Suprapubic skin (tissue), 4 donors: ENCODE measurements at regions not wholly inside any gene's neighbourhood (a gene's known extent, or its start where the extent isn't known, plus 50 kb on each side); places are given as distances from the start of the nearest gene placed in this dataset.

Experiments used
- DNase-seq, 2 donors: peaks; one replicate each; pipeline ENCODE4 v3.0.0-alpha.2; 2019; ENCODE audit warnings: low spot score in 2 of 2
- H3K27ac ChIP-seq: fragments of 200-600 bp; sonication (generic); one replicate; pipeline ENCODE4 v1.5.1; 2019
- H3K27me3 ChIP-seq: fragments of 200-600 bp; sonication (generic); one replicate; pipeline ENCODE4 v1.5.1; 2019
- H3K36me3 ChIP-seq: fragments of 200-600 bp; sonication (generic); one replicate; pipeline ENCODE4 v1.5.1; 2019
- H3K4me1 ChIP-seq: fragments of 200-600 bp; sonication (generic); one replicate; pipeline ENCODE4 v1.5.1; 2019
- H3K4me3 ChIP-seq: fragments of 200-600 bp; sonication (generic); one replicate; pipeline ENCODE4 v1.5.1; 2019; ENCODE audit warnings: mild to moderate bottlenecking
- H3K9me3 ChIP-seq: fragments of 200-600 bp; sonication (generic); one replicate; pipeline ENCODE4 v1.5.1; 2019
- CTCF ChIP-seq, 2 donors: fragments of 200-600 bp in 1 of 2; fragments of 450-650 bp in 1 of 2; sonication (generic) in 1 of 2; IDR thresholded peaks; one replicate each; pipeline ENCODE4 v1.5.1; 2016 to 2019; ENCODE audit warnings: antibody characterized with exemption in 2 of 2, mild to moderate bottlenecking in 1 of 2, moderate library complexity in 1 of 2
- EP300 ChIP-seq: sonication (generic); formaldehyde crosslinking; IDR thresholded peaks from one replicate; pipeline ENCODE4 v1.6.1; 2017; ENCODE audit warnings: antibody characterized with exemption
- POLR2A ChIP-seq, 2 donors: fragments of 450-650 bp; IDR thresholded peaks; one replicate each; pipeline ENCODE4 v1.6.1; 2017; ENCODE audit warnings: antibody characterized with exemption in 2 of 2, mild to moderate bottlenecking in 2 of 2, moderate library complexity in 2 of 2
- POLR2AphosphoS5 ChIP-seq, 3 donors: sonication (generic); formaldehyde crosslinking; IDR thresholded peaks; one replicate each; pipeline ENCODE4 v1.6.1; 2017; ENCODE audit warnings: antibody characterized with exemption in 3 of 3
- WGBS: methylation state at CpG from one replicate; pipeline ENCODE4 v1.1.5; 2018; 5-methylcytosine and 5-hydroxymethylcytosine counted together

- H3K27me3 ChIP-seq: peaks cover 62% of the 10 kb centered on the region
- H3K36me3 ChIP-seq: no peaks in the 10 kb centered on the region
- no peak overlapping the region for H3K4me3 ChIP-seq
- no peak overlapping the region for H3K27ac ChIP-seq
- no peaks in the 10 kb centered on the region for H3K4me1 ChIP-seq
- WGBS: 45% methylated on average over 13 of the region's 13 CpGs
- TF ChIP-seq CTCF (IDR thresholded peaks at IDR 0.05): no peak
- no peaks in the 10 kb centered on the region for H3K9me3 ChIP-seq
- no peak for DNase-seq
Observed at GRCh38 chr1:18032172-18032859, 75.3 kb upstream of the IGSF21 start.

- no peak overlapping the region for H3K4me3 ChIP-seq
- no peak for TF ChIP-seq POLR2AphosphoS5 (IDR thresholded peaks at IDR 0.05)
- no peak for TF ChIP-seq CTCF (IDR thresholded peaks at IDR 0.05)
- H3K36me3 ChIP-seq: no peaks in the 10 kb centered on the region
- no peaks in the 10 kb centered on the region for H3K9me3 ChIP-seq
- no peak for DNase-seq
- H3K4me1 ChIP-seq: no peaks in the 10 kb centered on the region
- H3K27ac ChIP-seq: no peak overlapping the region
- peaks cover 50% of the 10 kb centered on the region for H3K27me3 ChIP-seq
- 72% methylated on average over 3 of the region's 3 CpGs for WGBS
Observed at GRCh38 chr1:18035145-18035544, 72.5 kb upstream of the IGSF21 start.

GRCh38 chr1:18037651-18038050 lies 69.9 kb upstream of the IGSF21 start:
- no peak for DNase-seq
- H3K4me3 ChIP-seq: no peak overlapping the region
- H3K36me3 ChIP-seq: no peaks in the 10 kb centered on the region
- H3K4me1 ChIP-seq: no peaks in the 10 kb centered on the region
- no peak overlapping the region for H3K27ac ChIP-seq
- 90% methylated on average over 1 of the region's 1 CpG for WGBS
- peaks cover 30% of the 10 kb centered on the region for H3K27me3 ChIP-seq
- TF ChIP-seq POLR2AphosphoS5 (IDR thresholded peaks at IDR 0.05) (no peak), CTCF (IDR thresholded peaks at IDR 0.05) (no peak), POLR2A (IDR thresholded peaks at IDR 0.05) (no peak), EP300 (no peak)
- H3K9me3 ChIP-seq: no peaks in the 10 kb centered on the region

- TF ChIP-seq EP300: no peak
- TF ChIP-seq POLR2A (IDR thresholded peaks at IDR 0.05): no peak
- TF ChIP-seq CTCF (IDR thresholded peaks at IDR 0.05): no peak
- no peak for TF ChIP-seq POLR2AphosphoS5 (IDR thresholded peaks at IDR 0.05)
- 86% methylated on average over 4 of the region's 4 CpGs for WGBS
Observed at GRCh38 chr1:18038051-18038450, 69.5 kb upstream of the IGSF21 start.

GRCh38 chr1:18039102-18039501 lies 68.5 kb upstream of the IGSF21 start:
- DNase-seq: no peak
- WGBS: 92% methylated on average over 1 of the region's 1 CpG
- Histone ChIP-seq H3K27ac (no peak overlapping the region), H3K27me3 (peaks cover 24% of the 10 kb centered on the region), H3K4me3 (no peak overlapping the region), H3K36me3 (no peaks in the 10 kb centered on the region), H3K4me1 (no peaks in the 10 kb centered on the region), H3K9me3 (no peaks in the 10 kb centered on the region)
- TF ChIP-seq EP300: no peak
- TF ChIP-seq POLR2AphosphoS5 (IDR thresholded peaks at IDR 0.05): no peak
- no peak for TF ChIP-seq POLR2A (IDR thresholded peaks at IDR 0.05)
- no peak for TF ChIP-seq CTCF (IDR thresholded peaks at IDR 0.05)

More at GRCh38 chr1:18038051-18038450, 69.5 kb upstream of the IGSF21 start:
- no peak for DNase-seq
- Histone ChIP-seq H3K27ac (no peak overlapping the region), H3K27me3 (peaks cover 31% of the 10 kb centered on the region), H3K4me3 (no peak overlapping the region), H3K4me1 (no peaks in the 10 kb centered on the region), H3K36me3 (no peaks in the 10 kb centered on the region), H3K9me3 (no peaks in the 10 kb centered on the region)
